ENCODE measurements at regions not wholly inside any gene's neighbourhood (a gene's known extent, or its start where the extent isn't known, plus 50 kb on each side); places are given as distances from the start of the nearest gene placed in this dataset.

DNA sequence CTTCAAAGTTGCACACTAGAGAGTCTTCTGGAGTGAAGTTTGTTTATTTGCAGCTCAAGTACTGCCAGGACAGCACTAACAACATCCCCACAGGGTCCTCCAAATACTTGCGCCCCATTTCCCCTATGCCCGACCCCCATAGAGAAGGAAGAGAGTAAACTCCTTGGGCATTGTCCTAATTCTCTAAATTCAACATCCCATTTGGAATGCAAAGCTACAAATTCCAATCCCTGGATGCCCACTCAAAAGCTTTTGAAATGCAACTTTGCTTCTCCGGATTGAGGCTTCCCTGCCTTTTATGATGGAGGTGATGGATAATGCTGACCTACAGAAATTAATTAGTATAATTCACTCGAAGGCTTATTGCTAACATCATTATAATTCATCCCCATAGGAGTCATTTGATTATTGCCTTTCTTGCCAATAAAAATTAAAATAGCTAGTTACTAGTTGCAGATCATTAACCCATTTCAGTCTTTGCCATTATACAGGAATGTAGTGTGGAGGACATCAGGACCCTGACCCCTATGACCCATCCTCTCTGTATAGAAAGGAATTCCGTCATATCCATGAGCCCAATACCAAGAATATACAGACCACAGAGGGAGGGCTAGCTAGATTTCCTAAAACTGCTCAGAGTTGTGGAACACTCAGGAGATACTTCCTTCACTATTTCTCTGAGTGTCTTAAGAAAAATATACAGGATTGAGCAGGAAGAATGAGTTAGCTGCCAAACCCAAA, 277.6 kb downstream of the ZNF608 start:
- TF ChIP-seq, protein P1, sequence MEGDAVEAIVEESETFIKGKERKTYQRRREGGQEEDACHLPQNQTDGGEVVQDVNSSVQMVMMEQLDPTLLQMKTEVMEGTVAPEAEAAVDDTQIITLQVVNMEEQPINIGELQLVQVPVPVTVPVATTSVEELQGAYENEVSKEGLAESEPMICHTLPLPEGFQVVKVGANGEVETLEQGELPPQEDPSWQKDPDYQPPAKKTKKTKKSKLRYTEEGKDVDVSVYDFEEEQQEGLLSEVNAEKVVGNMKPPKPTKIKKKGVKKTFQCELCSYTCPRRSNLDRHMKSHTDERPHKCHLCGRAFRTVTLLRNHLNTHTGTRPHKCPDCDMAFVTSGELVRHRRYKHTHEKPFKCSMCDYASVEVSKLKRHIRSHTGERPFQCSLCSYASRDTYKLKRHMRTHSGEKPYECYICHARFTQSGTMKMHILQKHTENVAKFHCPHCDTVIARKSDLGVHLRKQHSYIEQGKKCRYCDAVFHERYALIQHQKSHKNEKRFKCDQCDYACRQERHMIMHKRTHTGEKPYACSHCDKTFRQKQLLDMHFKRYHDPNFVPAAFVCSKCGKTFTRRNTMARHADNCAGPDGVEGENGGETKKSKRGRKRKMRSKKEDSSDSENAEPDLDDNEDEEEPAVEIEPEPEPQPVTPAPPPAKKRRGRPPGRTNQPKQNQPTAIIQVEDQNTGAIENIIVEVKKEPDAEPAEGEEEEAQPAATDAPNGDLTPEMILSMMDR (conservative IDR thresholded peaks at IDR 0.05; ENCODE audit: low read depth, low read length) = no peak
- no peak for TF ChIP-seq EZH2 (IDR thresholded peaks at IDR 0.05; ENCODE audit: borderline replicate concordance, low read depth, low read length, poor library complexity, severe bottlenecking)
